GM19240 (cell line): ENCODE measurements at regions not wholly inside any gene's neighbourhood (a gene's known extent, or its start where the extent isn't known, plus 50 kb on each side); places are given as distances from the start of the nearest gene placed in this dataset.

Experiments used
- DNase-seq: peaks from one replicate; pipeline ENCODE4 v3.0.0; 2011; ENCODE audit warnings: low spot score; ENCODE audit not compliant: insufficient read length

DNA sequence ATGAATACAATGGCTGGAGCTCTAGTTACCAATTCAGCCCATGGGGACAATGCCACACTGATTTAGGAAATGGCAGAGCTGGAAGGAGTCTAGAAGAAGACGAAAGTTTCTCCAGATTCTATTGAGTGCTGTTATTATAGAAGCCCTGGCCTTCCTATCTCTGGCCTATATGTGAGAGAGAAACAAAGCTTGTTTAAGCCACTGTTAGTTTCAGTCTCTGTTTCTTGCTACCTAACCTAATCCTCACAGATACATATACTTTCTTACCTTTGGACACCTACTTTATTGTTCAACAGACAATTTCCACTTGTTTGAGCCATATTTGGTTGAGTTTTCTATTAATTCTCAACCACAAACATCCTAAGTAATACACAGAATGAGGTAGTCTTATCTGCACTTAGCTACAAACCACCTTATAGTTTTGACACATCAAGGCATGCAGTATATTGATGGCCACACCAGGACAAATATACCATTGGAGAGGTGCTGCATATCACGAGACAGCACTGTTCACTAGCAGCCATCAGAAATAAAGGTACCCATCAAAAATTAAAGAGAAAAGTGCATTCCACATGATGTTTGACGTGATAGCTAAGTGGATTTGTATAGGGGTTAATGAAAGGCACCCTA is 190.2 kb downstream of the SMIM20 start:
- DNase-seq = no peak

DNA sequence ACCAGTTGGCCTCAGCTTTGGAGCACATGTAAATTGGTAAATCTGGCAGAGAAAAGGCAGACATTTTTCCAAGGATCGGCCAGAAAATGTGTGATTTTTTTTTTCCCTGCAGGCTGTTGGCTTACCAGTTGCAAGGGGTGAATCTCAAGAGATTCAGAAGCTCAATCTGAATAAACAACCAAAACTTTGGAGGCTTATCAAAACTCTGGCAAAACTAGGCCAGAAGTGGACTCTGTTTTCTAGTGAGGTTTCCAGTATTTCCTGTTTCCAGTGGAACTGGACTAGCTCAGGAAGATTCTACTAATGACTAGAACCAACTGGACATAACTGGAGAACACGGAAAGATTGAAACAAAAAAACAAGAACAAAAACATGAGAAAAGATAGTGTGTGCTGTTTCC is 191.3 kb downstream of the SMIM20 start:
- DNase-seq = no peak

DNA sequence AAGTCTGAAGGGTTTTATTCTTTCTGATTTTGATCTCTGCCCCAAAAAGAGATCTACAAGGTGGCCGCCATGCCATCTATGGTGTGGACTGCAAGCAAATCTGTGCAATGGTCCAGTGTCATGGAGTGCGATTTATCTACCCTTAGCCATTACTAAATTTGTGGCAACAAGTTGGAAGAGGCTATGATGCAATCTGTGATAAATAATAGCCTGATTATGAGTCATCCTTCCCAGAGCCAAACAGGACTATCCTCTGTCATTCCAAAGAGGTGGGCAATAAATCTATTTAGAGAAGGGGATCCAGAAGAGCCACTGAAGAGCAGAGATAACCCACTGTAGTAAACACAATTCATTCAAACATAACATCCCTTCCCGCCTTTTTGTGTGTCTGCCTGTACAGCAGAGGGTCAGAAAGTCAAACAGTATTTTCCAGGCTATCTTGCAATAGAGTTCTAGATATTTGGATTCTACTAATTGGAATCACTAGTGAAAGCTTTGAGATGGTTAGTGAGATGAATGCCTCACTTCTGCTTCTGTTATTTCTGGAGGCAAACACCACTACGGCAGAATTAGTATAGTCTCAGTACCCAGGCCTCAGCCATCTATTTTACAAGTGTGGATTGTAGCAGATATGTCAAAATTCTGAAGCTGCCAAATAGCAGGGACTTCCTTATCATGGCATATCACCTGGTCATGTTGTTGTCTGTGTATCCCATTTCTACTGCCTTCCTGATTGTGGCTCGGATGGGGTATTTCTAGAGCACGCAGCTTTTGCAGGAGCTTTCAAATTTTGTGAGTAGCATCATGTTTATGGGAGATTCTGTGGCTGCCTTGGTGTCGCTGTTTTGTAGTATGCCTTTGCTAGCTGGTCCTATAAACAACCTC is 192.0 kb downstream of the SMIM20 start:
- DNase-seq = no peak

GRCh38 chr4:26106776-26107175 is 192.8 kb downstream of the SMIM20 start:
- DNase-seq = no peak

DNA sequence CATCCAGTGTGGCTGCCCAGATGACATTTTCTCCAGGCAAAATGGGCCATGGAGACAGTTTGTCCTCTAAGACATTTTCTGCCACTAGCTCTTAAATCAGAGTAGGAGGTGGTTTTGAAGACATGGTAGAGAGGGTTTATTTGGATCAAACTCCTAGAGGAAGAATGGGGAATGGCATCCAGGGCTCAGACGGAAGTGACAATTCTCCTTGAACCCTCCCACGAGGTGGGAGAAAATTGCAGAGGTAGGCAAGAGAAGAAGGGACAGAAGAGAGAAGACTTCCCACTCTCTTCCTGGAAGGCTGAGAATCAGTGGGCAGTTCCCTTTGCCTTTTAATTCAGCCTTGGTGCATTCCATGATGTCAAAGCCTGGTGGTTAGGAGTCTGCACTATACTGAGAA is 194.0 kb downstream of the SMIM20 start:
- DNase-seq = no peak

GRCh38 chr4:26110493-26110892 is 196.5 kb downstream of the SMIM20 start:
- DNase-seq = no peak

- DNase-seq = no peak
These were observed 199.4 kb downstream of the SMIM20 start for GRCh38 chr4:26113339-26113940.

- no peak for DNase-seq
These were observed 202.0 kb downstream of the SMIM20 start for GRCh38 chr4:26116057-26116456.

DNA sequence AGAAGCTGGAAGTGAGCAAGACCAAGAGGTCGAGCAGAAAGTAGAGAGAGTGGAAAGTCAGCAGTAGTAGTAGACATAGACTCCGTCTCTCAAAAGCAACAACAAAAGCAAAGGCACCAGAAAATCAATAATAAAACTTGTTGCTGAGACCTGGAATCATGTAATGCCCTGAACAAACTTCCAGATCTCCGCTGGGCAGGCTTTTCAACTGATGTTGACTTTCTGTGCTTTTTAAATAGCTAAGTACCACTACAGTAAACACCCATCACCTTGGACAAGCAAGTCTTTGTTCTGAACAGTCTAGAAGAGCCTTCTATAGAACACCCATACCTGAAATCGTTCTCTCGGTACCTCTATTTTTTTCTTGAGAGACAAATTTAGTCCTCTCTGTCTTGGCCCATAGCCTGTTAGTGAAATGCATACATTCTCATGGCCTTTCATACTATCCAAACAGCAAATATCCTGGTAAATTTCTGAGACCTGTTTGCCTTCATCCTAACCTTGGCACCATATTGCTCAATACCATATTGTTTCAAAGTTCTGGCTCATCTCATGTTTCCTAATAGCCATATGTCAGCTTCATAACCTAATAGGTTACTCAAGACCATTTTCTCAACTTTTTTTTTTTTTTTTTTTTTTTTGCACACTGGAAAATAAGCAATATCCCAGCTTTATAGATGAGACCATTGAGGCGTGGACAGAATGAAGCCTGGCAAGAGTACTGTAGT is 200.6 kb upstream of the RBPJ start:
- DNase-seq = no peak

GRCh38 chr4:26122690-26123089 is 198.1 kb upstream of the RBPJ start:
- no peak for DNase-seq

DNA sequence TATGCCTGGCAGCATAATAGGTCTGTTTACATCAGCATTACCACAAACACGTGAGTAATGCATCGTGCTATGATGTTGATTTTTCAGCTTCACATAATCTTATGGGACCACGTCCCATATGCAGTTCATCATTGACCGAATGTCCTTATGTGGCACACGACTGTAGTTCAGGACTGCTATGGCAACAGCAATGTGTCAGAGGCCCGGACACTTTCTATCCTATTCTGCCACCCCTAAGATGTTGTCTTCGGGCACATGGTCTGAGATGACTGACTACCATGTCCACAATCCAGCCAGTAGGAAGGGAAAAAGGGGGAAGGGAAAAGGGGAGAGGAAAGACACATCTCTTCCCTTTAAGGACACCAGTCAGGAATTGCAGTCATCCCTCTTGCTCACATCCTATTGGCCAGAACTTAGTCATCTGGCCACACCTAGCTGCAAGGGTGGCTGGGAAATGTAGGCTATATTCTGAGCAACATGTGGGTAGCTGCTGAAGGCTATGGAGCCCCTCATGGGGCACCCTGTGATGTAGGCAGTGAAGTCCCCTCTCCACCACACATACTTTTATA is 196.0 kb upstream of the RBPJ start:
- DNase-seq = no peak

DNA sequence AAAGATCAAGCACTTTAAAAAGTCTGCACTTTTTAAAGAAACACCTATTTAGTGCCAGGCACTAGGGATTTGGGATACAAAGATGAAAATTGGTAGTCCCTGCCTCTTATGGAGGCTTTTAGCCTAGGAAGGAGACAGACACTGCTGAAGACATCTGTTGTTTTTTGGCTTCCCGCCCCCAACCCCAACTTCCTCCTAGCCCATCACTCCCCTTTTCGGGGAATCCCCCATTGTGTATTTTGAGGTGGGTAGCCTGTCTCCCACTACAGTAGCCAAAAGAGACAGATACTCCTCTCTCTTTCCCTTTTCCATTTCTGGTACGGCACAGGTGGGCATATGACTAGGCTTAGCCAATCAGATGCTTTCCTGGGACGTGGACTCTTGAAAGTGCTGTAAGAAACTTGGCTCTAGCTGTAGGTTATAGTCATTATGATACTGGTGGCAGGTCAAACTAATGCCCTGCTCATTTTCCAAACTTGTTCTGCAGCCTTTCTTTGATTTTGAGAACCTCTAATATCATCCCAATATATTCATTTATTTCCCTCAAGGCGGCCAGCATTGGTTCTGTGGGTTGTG is 194.6 kb upstream of the RBPJ start:
- no peak for DNase-seq

DNA sequence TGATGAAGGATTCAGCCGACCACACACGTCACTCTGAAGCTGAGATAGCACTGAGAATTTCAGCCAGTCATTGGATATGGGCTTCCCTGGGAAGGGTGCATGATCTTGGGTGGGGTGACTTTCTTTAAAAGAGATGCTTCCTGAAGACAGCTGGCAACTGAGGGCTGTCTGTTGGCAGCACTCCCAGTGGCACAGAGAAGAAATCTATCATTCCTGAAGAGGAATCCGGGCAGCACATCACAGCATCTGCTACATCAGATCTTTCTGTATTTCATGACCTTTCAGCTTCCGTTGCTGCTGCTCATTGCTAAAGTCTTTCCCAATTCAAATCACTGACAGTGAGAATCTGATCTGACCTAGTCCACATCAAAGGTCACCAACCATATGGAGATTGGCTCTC is 193.8 kb upstream of the RBPJ start:
- DNase-seq = no peak

DNA sequence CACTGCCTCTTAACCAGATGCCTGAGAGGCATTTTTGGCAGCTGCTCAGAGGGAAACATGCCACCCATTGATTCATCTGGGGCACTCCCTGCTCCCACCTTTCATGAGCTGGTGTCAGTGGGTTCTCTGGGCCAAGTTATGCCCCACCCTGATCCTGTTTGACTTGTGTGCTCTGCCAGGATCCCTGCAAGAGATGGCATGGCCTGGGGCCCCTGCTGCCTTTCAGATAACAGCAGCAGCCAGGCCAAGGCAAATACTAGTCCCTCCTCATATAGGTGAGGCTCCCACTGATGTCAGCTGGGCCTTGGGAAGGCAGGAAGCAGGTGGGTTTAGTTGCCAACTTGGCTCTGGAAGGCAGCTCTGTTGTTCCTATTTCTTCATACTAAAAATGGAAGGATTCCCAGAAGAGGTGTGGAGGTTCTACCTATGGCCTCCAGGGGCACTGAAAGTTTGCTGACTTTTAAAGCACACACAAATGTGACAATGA is 192.9 kb upstream of the RBPJ start:
- DNase-seq = no peak

- peak; percentile 33 for DNase-seq
These were observed 190.6 kb upstream of the RBPJ start for GRCh38 chr4:26130173-26130572.

GRCh38 chr4:26130841-26131432 is 189.9 kb upstream of the RBPJ start:
- no peak for DNase-seq

GRCh38 chr4:26131711-26132110 is 189.1 kb upstream of the RBPJ start:
- no peak for DNase-seq

DNA sequence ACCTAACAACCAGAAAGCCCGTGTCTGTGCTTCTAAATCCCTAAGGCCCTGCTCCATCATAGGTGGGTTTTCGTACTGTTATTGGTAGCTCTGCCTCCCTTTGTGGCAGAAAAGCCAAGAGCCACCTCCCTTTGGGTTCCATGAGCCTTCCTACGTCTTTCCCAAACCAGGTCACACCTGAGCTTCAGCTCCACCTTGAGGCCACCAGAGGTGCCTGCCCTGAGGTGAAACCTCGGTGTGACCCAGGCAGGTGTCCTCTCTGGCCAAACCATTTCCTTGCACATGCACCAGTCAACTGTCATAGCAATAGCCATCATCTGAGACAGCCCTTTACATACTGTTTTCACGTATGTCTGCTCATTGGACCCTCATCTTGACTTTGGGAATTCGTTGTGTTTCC is 188.0 kb upstream of the RBPJ start:
- DNase-seq = no peak

DNA sequence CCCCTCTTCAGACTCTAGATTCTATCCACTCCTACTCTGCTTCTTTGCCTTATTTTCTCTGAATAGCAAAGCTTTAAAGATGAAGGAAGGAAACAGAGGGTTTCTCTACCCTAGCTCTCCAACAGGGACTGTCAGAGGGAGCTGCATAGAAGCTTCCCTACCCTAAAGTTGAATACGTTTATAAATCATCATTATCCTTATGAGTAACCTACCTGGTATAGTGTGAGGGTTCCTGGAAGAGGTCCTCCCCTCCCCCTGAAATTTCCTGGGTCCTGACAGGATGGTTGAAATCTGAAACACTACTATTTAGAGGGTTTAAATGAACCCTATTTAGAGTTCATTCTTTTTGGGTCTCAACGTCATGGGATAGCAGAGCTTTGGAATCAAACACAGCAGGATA is 187.0 kb upstream of the RBPJ start:
- DNase-seq = no peak

DNA sequence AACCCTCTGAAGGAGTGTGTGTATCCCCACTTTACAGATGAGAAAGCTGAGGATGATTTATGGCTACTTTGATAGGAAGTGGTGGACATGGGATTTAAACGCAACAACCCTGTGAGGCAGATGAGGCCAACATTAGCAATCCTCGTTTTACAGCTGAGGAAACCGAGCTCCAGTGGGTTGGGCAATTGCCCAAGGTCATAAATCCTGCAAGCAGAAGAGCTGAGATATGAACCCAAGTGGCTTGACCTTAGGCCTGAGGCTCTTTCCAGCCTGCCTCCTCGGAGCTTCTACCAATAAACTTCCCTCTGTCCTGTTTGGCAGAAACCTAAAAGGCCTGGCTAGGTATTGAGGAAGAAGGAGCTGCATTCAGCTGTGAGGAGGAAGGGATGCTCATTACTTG is 185.5 kb upstream of the RBPJ start:
- DNase-seq = no peak

DNA sequence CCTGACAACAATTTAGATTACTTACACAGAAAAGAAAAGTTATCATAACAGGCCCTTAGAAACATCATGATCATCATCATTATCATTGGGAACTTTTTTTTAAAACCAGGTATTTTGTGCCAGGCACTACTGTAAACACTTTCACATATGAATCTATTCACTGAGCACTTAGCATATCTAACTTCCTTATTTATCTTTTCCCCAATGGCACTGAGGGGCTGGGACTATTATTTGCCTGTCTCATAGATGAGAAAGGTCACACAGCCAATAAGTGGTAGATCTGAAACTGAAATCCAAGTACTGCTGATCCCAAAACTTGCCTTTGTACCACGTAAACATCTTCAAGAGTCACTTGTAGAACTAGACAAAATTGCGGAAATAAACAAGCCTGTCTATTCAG is 184.2 kb upstream of the RBPJ start:
- no peak for DNase-seq
